PFSK-1 (cell line): ENCODE measurements at regions not wholly inside any gene's neighbourhood (a gene's known extent, or its start where the extent isn't known, plus 50 kb on each side); places are given as distances from the start of the nearest gene placed in this dataset.

Experiments used
- FOXP2 ChIP-seq: optimal IDR thresholded peaks from 2 replicates; pipeline ENCODE3; 2011; ENCODE audit warnings: borderline replicate concordance, control low read depth, inconsistent platforms; ENCODE audit not compliant: insufficient read depth; ENCODE audit errors: extremely low read length, extremely low read depth
- POLR2AphosphoS5 ChIP-seq: IDR thresholded peaks from 2 replicates; pipeline ENCODE4 v1.6.1; 2012; ENCODE audit warnings: low read depth, mild to moderate bottlenecking, control low read depth, low read length, moderate library complexity
- TAF1 ChIP-seq: IDR thresholded peaks from 2 replicates; pipeline ENCODE4 v1.6.1; 2012; ENCODE audit warnings: low read length, control low read depth, borderline replicate concordance; ENCODE audit not compliant: insufficient read depth
- TF ChIP-seq, protein P1 (sequence below), 2 experiments: IDR thresholded peaks; 2 replicates each; pipeline versions ENCODE4 v1.6.1 to v1.8.0; 2011 to 2012; ENCODE audit warnings: low read depth in 2 of 2, low read length in 2 of 2, control low read depth in 1 of 2, inconsistent platforms in 1 of 2, mild to moderate bottlenecking in 1 of 2, moderate library complexity in 1 of 2; ENCODE audit not compliant: insufficient read depth in 1 of 2

DNA sequence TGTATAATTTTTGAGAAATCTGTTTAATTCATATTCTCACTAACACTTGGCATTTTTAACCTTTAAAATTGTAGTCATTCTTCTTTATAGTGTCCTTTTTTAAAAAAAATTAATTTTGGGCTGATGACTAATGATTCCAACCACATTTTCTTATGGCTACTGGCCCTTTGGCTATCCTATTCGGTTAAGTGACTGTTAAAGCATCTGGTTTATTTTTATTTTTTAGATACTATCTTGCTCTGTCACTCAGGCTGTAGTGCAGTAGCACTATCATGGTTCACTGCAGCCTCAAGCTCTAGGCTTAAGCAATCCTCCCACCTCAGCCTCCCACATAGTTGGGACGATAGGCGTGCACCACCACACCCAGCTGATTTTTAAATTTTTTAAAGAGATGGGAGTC is 723.2 kb upstream of the CXADR start:
- TF ChIP-seq POLR2AphosphoS5, result no peak
- TF ChIP-seq, protein P1, sequence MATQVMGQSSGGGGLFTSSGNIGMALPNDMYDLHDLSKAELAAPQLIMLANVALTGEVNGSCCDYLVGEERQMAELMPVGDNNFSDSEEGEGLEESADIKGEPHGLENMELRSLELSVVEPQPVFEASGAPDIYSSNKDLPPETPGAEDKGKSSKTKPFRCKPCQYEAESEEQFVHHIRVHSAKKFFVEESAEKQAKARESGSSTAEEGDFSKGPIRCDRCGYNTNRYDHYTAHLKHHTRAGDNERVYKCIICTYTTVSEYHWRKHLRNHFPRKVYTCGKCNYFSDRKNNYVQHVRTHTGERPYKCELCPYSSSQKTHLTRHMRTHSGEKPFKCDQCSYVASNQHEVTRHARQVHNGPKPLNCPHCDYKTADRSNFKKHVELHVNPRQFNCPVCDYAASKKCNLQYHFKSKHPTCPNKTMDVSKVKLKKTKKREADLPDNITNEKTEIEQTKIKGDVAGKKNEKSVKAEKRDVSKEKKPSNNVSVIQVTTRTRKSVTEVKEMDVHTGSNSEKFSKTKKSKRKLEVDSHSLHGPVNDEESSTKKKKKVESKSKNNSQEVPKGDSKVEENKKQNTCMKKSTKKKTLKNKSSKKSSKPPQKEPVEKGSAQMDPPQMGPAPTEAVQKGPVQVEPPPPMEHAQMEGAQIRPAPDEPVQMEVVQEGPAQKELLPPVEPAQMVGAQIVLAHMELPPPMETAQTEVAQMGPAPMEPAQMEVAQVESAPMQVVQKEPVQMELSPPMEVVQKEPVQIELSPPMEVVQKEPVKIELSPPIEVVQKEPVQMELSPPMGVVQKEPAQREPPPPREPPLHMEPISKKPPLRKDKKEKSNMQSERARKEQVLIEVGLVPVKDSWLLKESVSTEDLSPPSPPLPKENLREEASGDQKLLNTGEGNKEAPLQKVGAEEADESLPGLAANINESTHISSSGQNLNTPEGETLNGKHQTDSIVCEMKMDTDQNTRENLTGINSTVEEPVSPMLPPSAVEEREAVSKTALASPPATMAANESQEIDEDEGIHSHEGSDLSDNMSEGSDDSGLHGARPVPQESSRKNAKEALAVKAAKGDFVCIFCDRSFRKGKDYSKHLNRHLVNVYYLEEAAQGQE (IDR thresholded peaks at IDR 0.05; ENCODE audit: insufficient read depth in 1 of 2, low read depth in 2 of 2, low read length in 2 of 2), result no peak
- TF ChIP-seq TAF1, result no peak
- no peak for TF ChIP-seq FOXP2
